B cell (primary cell): ENCODE measurements at regions not wholly inside any gene's neighbourhood (a gene's known extent, or its start where the extent isn't known, plus 50 kb on each side); places are given as distances from the start of the nearest gene placed in this dataset.

Experiments used
- ATAC-seq: fragments of 200-7000 bp; cut with Tn5 transposase; one replicate; pipeline ENCODE4 v1.10.0; 2021; ENCODE audit warnings: low read depth, mild to moderate bottlenecking, moderate number of reproducible peaks, moderate library complexity
- CTCF ChIA-PET: fragments of 350-600 bp; sonication (Branson Sonifier 250); formaldehyde crosslinking; loops from one replicate; lab custom pipeline; 2021; ENCODE audit warnings: antibody characterized with exemption, inconsistent platforms; lab: Charles Lee
- POLR2A ChIA-PET: fragments of 350-600 bp; sonication (Branson Sonifier 250); formaldehyde crosslinking; loops from one replicate; lab custom pipeline; 2021; ENCODE audit warnings: antibody characterized with exemption; lab: Charles Lee
- DNase-seq: peaks from one replicate; pipeline ENCODE4 v3.0.0; 2013
- H2AFZ ChIP-seq: 2 replicates; pipeline ENCODE4 v1.6.1; 2012; ENCODE audit warnings: mild to moderate bottlenecking, low read depth, low read length; ENCODE audit not compliant: insufficient read depth, poor library complexity, severe bottlenecking
- H3K27ac ChIP-seq, 2 donors: 1 replicate in 1 of 2; 2 replicates in 1 of 2; pipeline ENCODE4 v1.5.1; 2012 to 2013; ENCODE audit warnings: low read length in 2 of 2, mild to moderate bottlenecking in 2 of 2, moderate library complexity in 1 of 2
- H3K27me3 ChIP-seq, 4 experiments: fragments of 200-600 bp in 1 of 4; sonication (generic) in 1 of 4; replicated peaks in 1 of 4; 1 replicate in 2 of 4; 2 replicates in 2 of 4; pipeline versions ENCODE4 v1.6.1 to v1.7.0; 2013 to 2016; ENCODE audit warnings: low read length in 3 of 4, mild to moderate bottlenecking in 2 of 4, mixed read lengths in 1 of 4, moderate library complexity in 1 of 4; ENCODE audit not compliant: insufficient read depth in 4 of 4, control insufficient read depth in 3 of 4; ENCODE audit errors: control extremely low read depth in 1 of 4
- H3K36me3 ChIP-seq, 2 experiments: replicated peaks in 1 of 2; 1 replicate in 1 of 2; 2 replicates in 1 of 2; pipeline versions ENCODE4 v1.6.1 to v1.7.1; 2013; ENCODE audit warnings: low read length in 1 of 2; ENCODE audit not compliant: insufficient read depth in 2 of 2, control insufficient read depth in 1 of 2; ENCODE audit errors: control extremely low read depth in 1 of 2, extremely low read depth in 1 of 2
- H3K4me1 ChIP-seq, 2 donors: fragments of 200-600 bp in 1 of 2; sonication (generic) in 1 of 2; 1 replicate in 1 of 2; 2 replicates in 1 of 2; pipeline versions ENCODE4 v1.5.1 to v1.6.1; 2013 to 2017; ENCODE audit warnings: low read length in 2 of 2; ENCODE audit not compliant: control insufficient read depth in 2 of 2, insufficient read depth in 2 of 2
- H3K4me2 ChIP-seq: replicated peaks from 2 replicates; pipeline ENCODE3; 2012; ENCODE audit warnings: mild to moderate bottlenecking, low read depth, low read length; ENCODE audit not compliant: poor library complexity, severe bottlenecking
- H3K4me3 ChIP-seq, 5 experiments: fragments of 200-600 bp in 1 of 5; sonication (generic) in 1 of 5; 1 replicate in 3 of 5; 2 replicates in 2 of 5; pipeline versions ENCODE4 v1.5.1 to v1.7.0; 2011 to 2016; ENCODE audit warnings: low read length in 4 of 5, mild to moderate bottlenecking in 4 of 5, low read depth in 2 of 5, control low read depth in 1 of 5, moderate library complexity in 1 of 5; ENCODE audit not compliant: insufficient read depth in 1 of 5; ENCODE audit errors: control extremely low read depth in 1 of 5, extremely low read depth in 1 of 5
- H3K79me2 ChIP-seq: fragments of 200-600 bp; sonication (generic); one replicate; pipeline ENCODE4 v1.6.0; 2016; ENCODE audit warnings: low read length; ENCODE audit not compliant: control insufficient read depth, insufficient read depth
- H3K9ac ChIP-seq: fragments of 200-600 bp; sonication (generic); 2 replicates; pipeline ENCODE4 v1.6.1; 2017; ENCODE audit warnings: mild to moderate bottlenecking, low read length, moderate library complexity
- H3K9me3 ChIP-seq, 3 donors: one replicate each; pipeline versions ENCODE4 v1.6.1 to v1.7.1; 2013; ENCODE audit warnings: low read length in 2 of 3; ENCODE audit not compliant: control insufficient read depth in 2 of 3, insufficient read depth in 1 of 3; ENCODE audit errors: control extremely low read depth in 1 of 3
- H4K20me1 ChIP-seq: 2 replicates; pipeline ENCODE4 v1.6.0; 2012; ENCODE audit warnings: mild to moderate bottlenecking, low read length; ENCODE audit not compliant: insufficient read depth, control insufficient read depth, poor library complexity, severe bottlenecking
- H3K27ac Mint-ChIP-seq: one replicate; pipeline ENCODE4 v1.8.0; 2021; ENCODE audit warnings: mixed read lengths
- H3K27me3 Mint-ChIP-seq: one replicate; pipeline ENCODE4 v1.8.0; 2021; ENCODE audit warnings: mixed read lengths
- H3K4me1 Mint-ChIP-seq: one replicate; pipeline ENCODE4 v1.8.0; 2021; ENCODE audit warnings: mixed read lengths
- H3K4me3 Mint-ChIP-seq: one replicate; pipeline ENCODE4 v1.8.0; 2021; ENCODE audit warnings: mixed read lengths
- H3K9me3 Mint-ChIP-seq: one replicate; pipeline ENCODE4 v1.8.0; 2022; ENCODE audit warnings: mixed read lengths; ENCODE audit not compliant: insufficient read depth
- CTCF ChIP-seq: fragments of 200-600 bp; IDR thresholded peaks from one replicate; pipeline ENCODE4 v1.8.0; 2022; ENCODE audit warnings: antibody characterized with exemption, mild to moderate bottlenecking
- EZH2 ChIP-seq: IDR thresholded peaks from 2 replicates; pipeline ENCODE4 v1.6.1; 2012; ENCODE audit warnings: borderline replicate concordance, low read depth, mild to moderate bottlenecking, moderate library complexity, low read length; ENCODE audit not compliant: insufficient read depth, poor library complexity, severe bottlenecking
- WGBS: methylation state at CpG from one replicate; pipeline ENCODE4 v1.1.5; 2013; ENCODE audit warnings: missing lambda C conversion rate; ENCODE audit not compliant: insufficient coverage; 5-methylcytosine and 5-hydroxymethylcytosine counted together
- intact Hi-C: fragments of 100-400 bp; cut with micrococcal nuclease; formaldehyde crosslinking; loops from one replicate; pipeline ENCODE4 v1.10.0; 2022

- ChIA-PET POLR2A (no interaction called here), CTCF (no interaction called here)
- no peaks in the 10 kb centered on the region for H3K79me2 ChIP-seq
- no peak for ATAC-seq
- no peak overlapping the region for H2AFZ ChIP-seq
- no peaks in the 10 kb centered on the region for H4K20me1 ChIP-seq
- no peaks in the 10 kb centered on the region for H3K27me3 ChIP-seq
- H3K36me3 ChIP-seq: no peaks in the 10 kb centered on the region
- no peak overlapping the region for H3K4me3 Mint-ChIP-seq
- peaks cover 0 to 1% (median 0%) of the 10 kb centered on the region in 3 donors for H3K9me3 ChIP-seq
- H3K9ac ChIP-seq: no peak overlapping the region
- H3K4me1 ChIP-seq: no peaks in the 10 kb centered on the region
- intact Hi-C loops: no loop called here
- no peak overlapping the region for H3K27ac Mint-ChIP-seq
- no CpG with 5 or more reads among the region's 1 CpG for WGBS
- TF ChIP-seq EZH2 (no peak), CTCF (no peak)
- H3K4me2 ChIP-seq: no peak overlapping the region
- H3K27me3 Mint-ChIP-seq: no peaks in the 10 kb centered on the region
- H3K27ac ChIP-seq: no peak overlapping the region
- no peak for DNase-seq
- H3K4me1 Mint-ChIP-seq: no peaks in the 10 kb centered on the region
- H3K4me3 ChIP-seq: no peak overlapping the region
- H3K9me3 Mint-ChIP-seq: peaks cover 4% of the 10 kb centered on the region
These were observed 1562.5 kb upstream of the ADGRL3 start for GRCh38 chr4:59637596-59637995.

- DNase-seq (no peak), ATAC-seq (no peak)
- H3K79me2 ChIP-seq: no peaks in the 10 kb centered on the region
- H3K27me3 Mint-ChIP-seq: no peaks in the 10 kb centered on the region
- H3K27ac ChIP-seq: no peak overlapping the region
- H3K9me3 ChIP-seq: no peaks in the 10 kb centered on the region
- no peaks in the 10 kb centered on the region for H4K20me1 ChIP-seq
- no peaks in the 10 kb centered on the region for H3K4me1 ChIP-seq
- no CpG with 5 or more reads among the region's 1 CpG for WGBS
- TF ChIP-seq EZH2 (no peak), CTCF (no peak)
- no peak overlapping the region for H3K4me3 ChIP-seq
- intact Hi-C loops: no loop called here
- H3K4me1 Mint-ChIP-seq: no peaks in the 10 kb centered on the region
- ChIA-PET CTCF (no interaction called here), POLR2A (no interaction called here)
- H3K27me3 ChIP-seq: no peaks in the 10 kb centered on the region
- H3K4me2 ChIP-seq: no peak overlapping the region
- no peaks in the 10 kb centered on the region for H3K36me3 ChIP-seq
- H3K9ac ChIP-seq: no peak overlapping the region
- peaks cover 2% of the 10 kb centered on the region for H3K9me3 Mint-ChIP-seq
- no peak overlapping the region for H3K4me3 Mint-ChIP-seq
- H3K27ac Mint-ChIP-seq: no peak overlapping the region
- no peak overlapping the region for H2AFZ ChIP-seq
These were observed 1556.4 kb upstream of the ADGRL3 start for GRCh38 chr4:59643682-59644081.
